Kidney (tissue), 13 donors: ENCODE measurements at regions not wholly inside any gene's neighbourhood (a gene's known extent, or its start where the extent isn't known, plus 50 kb on each side); places are given as distances from the start of the nearest gene placed in this dataset.

Experiments
- DNase-seq, 5 donors: peaks; one replicate each; pipeline ENCODE4 v3.0.0-alpha.2; 2013 to 2020
- FAIRE-seq: peaks from 2 replicates; lab custom pipeline; 2012; peaks lifted over from hg19 to GRCh38; lab: Jason Lieb, UNC
- H3K27ac ChIP-seq, 2 donors: one replicate each; pipeline ENCODE4 v1.7.0; 2013; ENCODE audit warnings: low read depth in 2 of 2, low read length in 2 of 2, inconsistent platforms in 1 of 2
- H3K27me3 ChIP-seq: one replicate; pipeline ENCODE4 v1.7.1; 2013; ENCODE audit warnings: low read length, inconsistent platforms; ENCODE audit not compliant: control insufficient read depth, insufficient read depth
- H3K36me3 ChIP-seq, 3 donors: one replicate each; pipeline versions ENCODE4 v1.7.0 to v1.7.1; 2013; ENCODE audit warnings: low read length in 3 of 3, control low read depth in 1 of 3, inconsistent platforms in 1 of 3; ENCODE audit not compliant: insufficient read depth in 3 of 3, control insufficient read depth in 2 of 3
- H3K4me1 ChIP-seq, 3 donors: one replicate each; pipeline versions ENCODE4 v1.7.0 to v1.7.1; 2013; ENCODE audit warnings: low read length in 3 of 3, inconsistent platforms in 1 of 3, low read depth in 1 of 3; ENCODE audit not compliant: control insufficient read depth in 2 of 3, insufficient read depth in 2 of 3
- H3K4me3 ChIP-seq, 3 donors: one replicate each; pipeline versions ENCODE4 v1.7.0 to v1.8.1; 2013; ENCODE audit warnings: low read length in 3 of 3, control low read depth in 1 of 3, inconsistent platforms in 1 of 3
- H3K9ac ChIP-seq, 3 donors: one replicate each; pipeline versions ENCODE4 v1.7.0 to v1.7.1; 2013; ENCODE audit warnings: low read length in 3 of 3, control low read depth in 1 of 3, inconsistent platforms in 1 of 3
- H3K9me3 ChIP-seq, 3 donors: one replicate each; pipeline versions ENCODE4 v1.7.0 to v1.7.1; 2013; ENCODE audit warnings: low read length in 3 of 3, control low read depth in 1 of 3, inconsistent platforms in 1 of 3; ENCODE audit not compliant: control insufficient read depth in 2 of 3, insufficient read depth in 1 of 3
- intact Hi-C: fragments of 100-400 bp; cut with DNase I; formaldehyde crosslinking; loops from one replicate; pipeline ENCODE4 v1.11.1; 2022
- TF ChIP-seq, protein P1 (sequence below): IDR thresholded peaks from 3 replicates; pipeline ENCODE4 v1.5.1; 2012; ENCODE audit warnings: mild to moderate bottlenecking, moderate library complexity, borderline replicate concordance; ENCODE audit not compliant: insufficient read depth; ENCODE audit errors: extremely low read depth
- donor health status: control.
- donor health status: control.
- donor health status: control.
- donor health status: control.
- donor health status: control.
- donor health status: DM: yes; HTN: yes; CAD: no.
- donor health status: Normal renal cell carcinoma (clear cell type).

DNA sequence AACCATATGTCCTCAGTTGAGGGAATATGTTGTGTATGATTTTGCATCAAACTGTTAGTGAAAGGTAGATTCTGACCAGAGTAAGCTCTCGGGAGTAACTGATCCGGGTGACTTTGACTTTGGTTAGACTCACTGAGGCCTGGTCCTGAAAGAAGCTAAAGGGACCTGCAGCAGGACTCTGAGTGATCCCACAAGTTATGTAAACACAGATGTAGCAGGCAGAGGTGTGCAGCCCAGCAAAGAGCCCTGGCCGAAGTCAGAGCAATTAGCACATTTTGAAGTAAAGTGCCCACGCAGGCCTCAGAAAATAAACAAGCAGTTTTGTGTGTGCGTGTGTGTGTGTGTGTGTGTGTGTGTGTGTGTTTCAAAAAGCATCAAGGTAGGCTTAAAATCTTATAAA, 245.6 kb upstream of the FERD3L start:
- H3K27ac ChIP-seq = no peak overlapping the region
- no peak for FAIRE-seq
- DNase-seq = no peak
- H3K9ac ChIP-seq = no peak overlapping the region
- no peaks in the 10 kb centered on the region for H3K4me1 ChIP-seq
- H3K9me3 ChIP-seq = no peaks in the 10 kb centered on the region
- intact Hi-C loops = no loop called here
- no peaks in the 10 kb centered on the region for H3K36me3 ChIP-seq
- TF ChIP-seq, protein P1, sequence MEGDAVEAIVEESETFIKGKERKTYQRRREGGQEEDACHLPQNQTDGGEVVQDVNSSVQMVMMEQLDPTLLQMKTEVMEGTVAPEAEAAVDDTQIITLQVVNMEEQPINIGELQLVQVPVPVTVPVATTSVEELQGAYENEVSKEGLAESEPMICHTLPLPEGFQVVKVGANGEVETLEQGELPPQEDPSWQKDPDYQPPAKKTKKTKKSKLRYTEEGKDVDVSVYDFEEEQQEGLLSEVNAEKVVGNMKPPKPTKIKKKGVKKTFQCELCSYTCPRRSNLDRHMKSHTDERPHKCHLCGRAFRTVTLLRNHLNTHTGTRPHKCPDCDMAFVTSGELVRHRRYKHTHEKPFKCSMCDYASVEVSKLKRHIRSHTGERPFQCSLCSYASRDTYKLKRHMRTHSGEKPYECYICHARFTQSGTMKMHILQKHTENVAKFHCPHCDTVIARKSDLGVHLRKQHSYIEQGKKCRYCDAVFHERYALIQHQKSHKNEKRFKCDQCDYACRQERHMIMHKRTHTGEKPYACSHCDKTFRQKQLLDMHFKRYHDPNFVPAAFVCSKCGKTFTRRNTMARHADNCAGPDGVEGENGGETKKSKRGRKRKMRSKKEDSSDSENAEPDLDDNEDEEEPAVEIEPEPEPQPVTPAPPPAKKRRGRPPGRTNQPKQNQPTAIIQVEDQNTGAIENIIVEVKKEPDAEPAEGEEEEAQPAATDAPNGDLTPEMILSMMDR = no peak
- H3K27me3 ChIP-seq = no peaks in the 10 kb centered on the region
- no peak overlapping the region for H3K4me3 ChIP-seq

DNA sequence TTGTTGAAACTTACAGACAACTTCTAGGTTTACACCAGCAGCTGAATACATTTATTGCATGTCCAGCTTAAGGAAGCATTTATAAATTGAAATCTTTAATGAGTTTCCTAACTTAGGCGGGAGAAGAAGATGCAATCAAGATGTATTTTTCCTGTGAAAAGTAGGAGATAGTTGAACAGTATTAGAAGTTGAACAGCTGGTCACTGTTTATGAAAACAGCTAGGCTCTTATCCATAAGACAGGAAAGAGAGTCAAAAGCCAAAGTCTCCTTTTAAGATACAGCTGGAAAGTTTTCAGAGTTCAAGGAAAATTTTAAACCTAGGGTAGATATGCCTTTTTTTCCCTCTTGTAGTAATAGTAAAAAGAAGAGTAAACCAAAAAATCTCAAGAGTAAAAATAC, 236.1 kb upstream of the FERD3L start:
- Histone ChIP-seq H3K27me3 (no peaks in the 10 kb centered on the region), H3K9ac (no peak overlapping the region), H3K4me1 (no peaks in the 10 kb centered on the region), H3K9me3 (no peaks in the 10 kb centered on the region), H3K36me3 (no peaks in the 10 kb centered on the region), H3K4me3 (no peak overlapping the region), H3K27ac (no peak overlapping the region)
- no peak for FAIRE-seq
- intact Hi-C loops = no loop called here
- TF ChIP-seq, protein P1 = no peak
- peak in 1 of 5 donors; percentile 26 for DNase-seq

DNA sequence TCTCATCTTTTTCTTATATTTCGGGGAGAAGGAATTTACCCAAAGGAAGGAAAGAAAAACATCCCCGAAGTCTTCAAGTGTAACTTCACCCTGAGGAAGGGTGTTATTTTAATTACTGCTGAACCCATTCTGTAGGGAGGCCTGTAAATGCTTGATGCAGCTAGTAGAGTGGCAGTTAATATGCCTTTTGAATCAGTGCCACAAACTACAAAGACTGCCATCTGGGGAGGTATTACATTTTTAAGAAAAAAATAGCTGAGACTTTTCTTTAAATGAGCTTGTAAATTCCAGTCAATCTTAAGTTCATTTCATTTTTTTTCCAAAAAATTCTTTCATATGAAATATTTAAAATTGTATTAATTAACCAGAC, 233.1 kb upstream of the FERD3L start:
- intact Hi-C loops = no loop called here
- no peak overlapping the region for H3K27ac ChIP-seq
- H3K36me3 ChIP-seq = no peaks in the 10 kb centered on the region
- H3K9ac ChIP-seq = no peak overlapping the region
- no peaks in the 10 kb centered on the region for H3K4me1 ChIP-seq
- TF ChIP-seq, protein P1 = no peak
- no peak overlapping the region for H3K4me3 ChIP-seq
- H3K9me3 ChIP-seq = peaks cover 0 to 3% (median 0%) of the 10 kb centered on the region in 3 donors
- no peaks in the 10 kb centered on the region for H3K27me3 ChIP-seq
- DNase-seq (peak in 1 of 5 donors; percentile 9), FAIRE-seq (no peak)
